Chondrocyte (in vitro differentiated cells): ENCODE measurements at regions not wholly inside any gene's neighbourhood (a gene's known extent, or its start where the extent isn't known, plus 50 kb on each side); places are given as distances from the start of the nearest gene placed in this dataset.

Source experiments
- DNase-seq: peaks from one replicate; pipeline ENCODE4 v3.0.0; 2021; ENCODE audit warnings: mixed read lengths, low spot score
- H3K27ac Mint-ChIP-seq: one replicate; pipeline ENCODE4 v1.8.0; 2021; ENCODE audit warnings: mild to moderate bottlenecking, moderate library complexity, mixed read lengths; ENCODE audit not compliant: unreplicated experiment
- H3K27me3 Mint-ChIP-seq: 2 replicates; pipeline ENCODE4 v1.8.0; 2021; ENCODE audit warnings: low read depth, mixed read lengths
- H3K36me3 Mint-ChIP-seq: 2 replicates; pipeline ENCODE4 v1.8.0; 2021; ENCODE audit warnings: low read depth, mixed read lengths
- H3K4me1 Mint-ChIP-seq: 2 replicates; pipeline ENCODE4 v1.8.0; 2021; ENCODE audit warnings: low read depth, mild to moderate bottlenecking, mixed read lengths
- H3K4me3 Mint-ChIP-seq: one replicate; pipeline ENCODE4 v1.8.0; 2021; ENCODE audit warnings: mild to moderate bottlenecking, moderate library complexity, mixed read lengths; ENCODE audit not compliant: unreplicated experiment
- H3K9me3 Mint-ChIP-seq: 2 replicates; pipeline ENCODE4 v1.8.0; 2021; ENCODE audit warnings: low read depth, mixed read lengths
- CTCF ChIP-seq: fragments of 200-600 bp; sonication (generic); IDR thresholded peaks from 2 replicates; pipeline ENCODE4 v1.5.0; 2021; ENCODE audit warnings: antibody characterized with exemption, mild to moderate bottlenecking, moderate library complexity

- Mint-ChIP-seq H3K27me3 (peaks cover 18% of the 10 kb centered on the region), H3K27ac (no peak overlapping the region), H3K4me1 (no peaks in the 10 kb centered on the region), H3K36me3 (no peaks in the 10 kb centered on the region), H3K9me3 (no peaks in the 10 kb centered on the region), H3K4me3 (no peak overlapping the region)
- DNase-seq, result no peak
- TF ChIP-seq CTCF, result no peak
Measured at GRCh38 chr5:114001076-114001475, 360.8 kb upstream of the KCNN2 start.

GRCh38 chr5:114006582-114006981, 355.3 kb upstream of the KCNN2 start:
- peaks cover 4% of the 10 kb centered on the region for H3K27me3 Mint-ChIP-seq
- no peak overlapping the region for H3K27ac Mint-ChIP-seq
- no peaks in the 10 kb centered on the region for H3K9me3 Mint-ChIP-seq
- DNase-seq, result no peak
- H3K4me3 Mint-ChIP-seq, result no peak overlapping the region
- no peak for TF ChIP-seq CTCF
- no peaks in the 10 kb centered on the region for H3K36me3 Mint-ChIP-seq
- H3K4me1 Mint-ChIP-seq, result peaks cover 7% of the 10 kb centered on the region

GRCh38 chr5:114007678-114008077, 354.2 kb upstream of the KCNN2 start:
- peaks cover 7% of the 10 kb centered on the region for H3K4me1 Mint-ChIP-seq
- no peak for DNase-seq
- H3K27ac Mint-ChIP-seq, result no peak overlapping the region
- H3K27me3 Mint-ChIP-seq, result peaks cover 2% of the 10 kb centered on the region
- no peak overlapping the region for H3K4me3 Mint-ChIP-seq
- H3K9me3 Mint-ChIP-seq, result no peaks in the 10 kb centered on the region
- H3K36me3 Mint-ChIP-seq, result no peaks in the 10 kb centered on the region
- TF ChIP-seq CTCF, result no peak

- H3K27ac Mint-ChIP-seq, result no peak overlapping the region
- no peaks in the 10 kb centered on the region for H3K9me3 Mint-ChIP-seq
- H3K4me1 Mint-ChIP-seq, result peaks cover 7% of the 10 kb centered on the region
- peaks cover 6% of the 10 kb centered on the region for H3K27me3 Mint-ChIP-seq
- H3K4me3 Mint-ChIP-seq, result no peak overlapping the region
- DNase-seq, result no peak
- H3K36me3 Mint-ChIP-seq, result no peaks in the 10 kb centered on the region
- TF ChIP-seq CTCF, result no peak
Measured at GRCh38 chr5:114010362-114010761, 351.5 kb upstream of the KCNN2 start.

- DNase-seq, result no peak
- no peaks in the 10 kb centered on the region for H3K36me3 Mint-ChIP-seq
- no peak overlapping the region for H3K27ac Mint-ChIP-seq
- H3K27me3 Mint-ChIP-seq, result peaks cover 15% of the 10 kb centered on the region
- H3K4me3 Mint-ChIP-seq, result no peak overlapping the region
- H3K4me1 Mint-ChIP-seq, result no peaks in the 10 kb centered on the region
- TF ChIP-seq CTCF, result peak; percentile 77
- H3K9me3 Mint-ChIP-seq, result no peaks in the 10 kb centered on the region
Measured at GRCh38 chr5:114018186-114018585, 343.7 kb upstream of the KCNN2 start.
